GM12875 (cell line): ENCODE measurements at regions not wholly inside any gene's neighbourhood (a gene's known extent, or its start where the extent isn't known, plus 50 kb on each side); places are given as distances from the start of the nearest gene placed in this dataset.

Experiments
- H3K4me3 ChIP-seq: one replicate; pipeline ENCODE4 v1.5.1; 2011; ENCODE audit warnings: low read depth, low read length, control low read depth
- TF ChIP-seq, protein P1 (sequence below): IDR thresholded peaks from 2 replicates; pipeline ENCODE4 v1.5.1; 2011; ENCODE audit warnings: low read depth, mild to moderate bottlenecking, control low read depth, inconsistent platforms, low read length, moderate library complexity, borderline replicate concordance; ENCODE audit not compliant: insufficient read depth

DNA sequence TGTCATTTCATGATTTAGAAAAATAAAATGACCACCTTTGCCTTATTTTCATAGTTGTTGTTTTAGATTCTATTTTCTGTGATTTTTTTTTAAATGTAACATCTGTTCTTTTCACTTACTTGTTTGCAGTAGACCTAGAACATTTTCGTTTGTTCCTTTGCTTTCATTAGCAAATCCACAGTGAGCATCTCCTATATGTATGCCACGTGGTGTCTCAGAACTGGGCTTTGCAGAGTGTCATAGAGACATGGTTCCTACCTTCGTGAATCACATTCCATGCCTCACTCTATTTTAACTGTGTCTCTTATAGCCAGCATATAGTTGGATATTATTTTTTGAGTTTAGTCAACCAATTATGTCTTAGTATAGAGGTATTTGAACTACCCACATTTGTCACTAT, 118.2 kb downstream of the KLF13 start:
- TF ChIP-seq, protein P1, sequence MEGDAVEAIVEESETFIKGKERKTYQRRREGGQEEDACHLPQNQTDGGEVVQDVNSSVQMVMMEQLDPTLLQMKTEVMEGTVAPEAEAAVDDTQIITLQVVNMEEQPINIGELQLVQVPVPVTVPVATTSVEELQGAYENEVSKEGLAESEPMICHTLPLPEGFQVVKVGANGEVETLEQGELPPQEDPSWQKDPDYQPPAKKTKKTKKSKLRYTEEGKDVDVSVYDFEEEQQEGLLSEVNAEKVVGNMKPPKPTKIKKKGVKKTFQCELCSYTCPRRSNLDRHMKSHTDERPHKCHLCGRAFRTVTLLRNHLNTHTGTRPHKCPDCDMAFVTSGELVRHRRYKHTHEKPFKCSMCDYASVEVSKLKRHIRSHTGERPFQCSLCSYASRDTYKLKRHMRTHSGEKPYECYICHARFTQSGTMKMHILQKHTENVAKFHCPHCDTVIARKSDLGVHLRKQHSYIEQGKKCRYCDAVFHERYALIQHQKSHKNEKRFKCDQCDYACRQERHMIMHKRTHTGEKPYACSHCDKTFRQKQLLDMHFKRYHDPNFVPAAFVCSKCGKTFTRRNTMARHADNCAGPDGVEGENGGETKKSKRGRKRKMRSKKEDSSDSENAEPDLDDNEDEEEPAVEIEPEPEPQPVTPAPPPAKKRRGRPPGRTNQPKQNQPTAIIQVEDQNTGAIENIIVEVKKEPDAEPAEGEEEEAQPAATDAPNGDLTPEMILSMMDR = no peak
- no peak overlapping the region for H3K4me3 ChIP-seq

DNA sequence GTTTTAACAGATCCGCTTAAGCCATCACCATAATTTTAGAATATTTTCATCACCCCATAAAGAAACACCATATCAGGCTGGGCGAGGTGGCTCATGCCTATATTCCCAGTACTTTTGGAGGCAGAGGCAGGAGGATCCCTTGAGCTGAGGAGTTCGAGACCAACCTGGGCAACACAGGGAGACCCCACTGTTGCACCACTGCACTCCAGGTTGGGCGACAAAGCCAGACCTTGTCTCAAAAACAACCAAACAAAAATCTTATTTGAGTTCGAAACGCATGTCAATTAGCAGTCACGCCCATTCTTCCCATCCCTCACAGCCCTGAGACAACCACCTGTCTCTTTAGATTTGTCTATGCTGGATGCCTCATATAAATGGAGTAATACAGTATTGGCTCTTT, 119.9 kb downstream of the KLF13 start:
- TF ChIP-seq, protein P1 = no peak
- H3K4me3 ChIP-seq = no peak overlapping the region

- H3K4me3 ChIP-seq = no peak overlapping the region
- TF ChIP-seq, protein P1 = no peak
Observed at GRCh38 chr15:31447931-31448634, 121.4 kb downstream of the KLF13 start.

DNA sequence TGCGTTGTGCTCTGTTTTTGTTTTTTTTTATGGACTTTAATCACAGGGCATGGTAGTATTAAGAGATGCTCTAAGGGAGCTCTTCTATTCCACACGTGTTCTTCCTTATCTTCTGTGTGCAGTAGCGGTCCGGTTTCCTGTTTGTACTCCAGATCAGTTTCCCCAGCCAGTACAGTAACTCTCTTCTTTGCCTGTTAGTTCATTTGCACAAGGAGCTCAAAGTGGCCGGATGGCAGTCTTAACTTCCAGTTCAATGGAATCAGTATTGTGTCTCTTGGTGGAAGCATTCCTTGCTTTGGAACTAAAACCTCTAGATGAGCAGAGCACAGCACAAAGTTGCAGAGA, 122.0 kb downstream of the KLF13 start:
- TF ChIP-seq, protein P1 = no peak
- no peak overlapping the region for H3K4me3 ChIP-seq

- H3K4me3 ChIP-seq = no peak overlapping the region
- TF ChIP-seq, protein P1 = no peak
Observed at GRCh38 chr15:31452595-31453557, 126.2 kb downstream of the KLF13 start.

GRCh38 chr15:31453558-31454318, 127.1 kb downstream of the KLF13 start:
- no peak overlapping the region for H3K4me3 ChIP-seq
- TF ChIP-seq, protein P1 = no peak
